HepG2 (cell line): ENCODE measurements at regions not wholly inside any gene's neighbourhood (a gene's known extent, or its start where the extent isn't known, plus 50 kb on each side); places are given as distances from the start of the nearest gene placed in this dataset.

Source experiments
- ATRX ChIP-seq: sonication (generic); formaldehyde crosslinking; IDR thresholded peaks from 2 replicates; pipeline ENCODE4 v1.4.0; 2020; ENCODE audit warnings: missing genetic modification reagents, borderline replicate concordance
- CBX1 ChIP-seq: IDR thresholded peaks from one replicate; pipeline ENCODE4 v1.6.1; 2016; ENCODE audit warnings: antibody characterized with exemption, low read depth
- CHD4 ChIP-seq: fragments of 200-600 bp; sonication (generic); IDR thresholded peaks from 2 replicates; pipeline ENCODE4 v1.7.0; 2017; ENCODE audit warnings: mild to moderate bottlenecking, low read length, borderline replicate concordance
- EZH2 ChIP-seq: conservative IDR thresholded peaks from 2 replicates; pipeline ENCODE4 v1.6.1; 2012; ENCODE audit warnings: mild to moderate bottlenecking, low read depth, low read length, moderate library complexity
- HOXA3 ChIP-seq: sonication (generic); formaldehyde crosslinking; IDR thresholded peaks from 2 replicates; pipeline ENCODE4 v1.5.0; 2020; ENCODE audit warnings: missing genetic modification reagents
- KLF9 ChIP-seq: IDR thresholded peaks from 2 replicates; pipeline ENCODE4 v1.6.1; 2016; ENCODE audit warnings: low read depth
- NFRKB ChIP-seq: fragments of 450-650 bp; IDR thresholded peaks from 2 replicates; pipeline ENCODE4 v1.6.1; 2017
- PRDM15 ChIP-seq: sonication (generic); formaldehyde crosslinking; IDR thresholded peaks from 2 replicates; pipeline ENCODE4 v1.4.0; 2020; ENCODE audit warnings: missing genetic modification reagents
- REL ChIP-seq: sonication (generic); formaldehyde crosslinking; conservative IDR thresholded peaks from 2 replicates; pipeline ENCODE4 v1.8.0; 2022; ENCODE audit warnings: mild to moderate bottlenecking, missing genetic modification reagents, moderate library complexity
- SNAI1 ChIP-seq: sonication (generic); formaldehyde crosslinking; IDR thresholded peaks from 2 replicates; pipeline ENCODE4 v1.5.0; 2020; ENCODE audit warnings: mild to moderate bottlenecking, missing genetic modification reagents, borderline replicate concordance
- SOX13 ChIP-seq, 3 experiments: fragments of 450-650 bp in 1 of 3; sonication (generic) in 1 of 3; formaldehyde crosslinking in 1 of 3; IDR thresholded peaks in 2 of 3; conservative IDR thresholded peaks in 1 of 3; 2 replicates each; pipeline versions ENCODE4 v1.5.0 to v1.6.1; 2016 to 2020; ENCODE audit warnings: antibody characterized with exemption in 1 of 3, mild to moderate bottlenecking in 1 of 3, missing compliant biosample characterization in 1 of 3, missing genetic modification reagents in 1 of 3, moderate library complexity in 1 of 3
- TERF1 ChIP-seq: sonication (generic); formaldehyde crosslinking; IDR thresholded peaks from 2 replicates; pipeline ENCODE4 v1.8.0; 2022; ENCODE audit warnings: mild to moderate bottlenecking, missing genetic modification reagents, moderate library complexity
- YY1 ChIP-seq: IDR thresholded peaks from 2 replicates; pipeline ENCODE4 v1.6.1; 2011; ENCODE audit warnings: low read length, low read depth, moderate library complexity, mild to moderate bottlenecking; ENCODE audit not compliant: insufficient read depth, insufficient replicate concordance
- ZBTB37 ChIP-seq: sonication (generic); formaldehyde crosslinking; IDR thresholded peaks from 2 replicates; pipeline ENCODE4 v1.4.0; 2020; ENCODE audit warnings: mild to moderate bottlenecking, missing genetic modification reagents
- ZFX ChIP-seq: sonication (generic); formaldehyde crosslinking; IDR thresholded peaks from 2 replicates; pipeline ENCODE4 v1.4.0; 2020; ENCODE audit warnings: mild to moderate bottlenecking, low read depth, missing genetic modification reagents, moderate library complexity
- ZNF282 ChIP-seq: fragments of 450-650 bp; IDR thresholded peaks from 2 replicates; pipeline ENCODE4 v1.6.1; 2018; ENCODE audit not compliant: partially characterized antibody
- ZNF296 ChIP-seq: sonication (generic); formaldehyde crosslinking; conservative IDR thresholded peaks from 2 replicates; pipeline ENCODE4 v1.5.0; 2020; ENCODE audit warnings: mild to moderate bottlenecking, missing genetic modification reagents
- ZNF605 ChIP-seq: sonication (generic); formaldehyde crosslinking; IDR thresholded peaks from 2 replicates; pipeline ENCODE4 v1.8.0; 2022; ENCODE audit warnings: mild to moderate bottlenecking, missing genetic modification reagents
- ZNF614 ChIP-seq: IDR thresholded peaks from 2 replicates; pipeline ENCODE4 v1.6.1; 2018; ENCODE audit warnings: missing biosample characterization, missing genetic modification reagents, inconsistent platforms, borderline replicate concordance
- ZNF7 ChIP-seq: IDR thresholded peaks from 2 replicates; pipeline ENCODE4 v1.6.1; 2016; ENCODE audit warnings: missing biosample characterization, missing genetic modification reagents
- ZNF788 ChIP-seq: sonication (generic); formaldehyde crosslinking; IDR thresholded peaks from 2 replicates; pipeline ENCODE4 v1.5.0; 2020; ENCODE audit warnings: mild to moderate bottlenecking, missing genetic modification reagents, borderline replicate concordance
- TF ChIP-seq, protein P1 (sequence below): sonication (generic); formaldehyde crosslinking; IDR thresholded peaks from 2 replicates; pipeline ENCODE4 v1.5.1; 2020; ENCODE audit warnings: missing genetic modification reagents, mild to moderate bottlenecking, borderline replicate concordance

GRCh38 chr13:48583859-48584311 is 51.0 kb upstream of the RCBTB2 start (continued):
- TF ChIP-seq ZNF605 (CRISPR knock-in tag) (no peak), ZNF296 (CRISPR knock-in tag) (no peak), ZBTB37 (no peak), REL (CRISPR knock-in tag) (no peak), EZH2 (no peak), ZNF282 (no peak), PRDM15 (CRISPR knock-in tag) (no peak), CHD4 (no peak), ZFX (CRISPR knock-in tag) (no peak), SOX13 (IDR thresholded peaks at IDR 0.05) (no peak), SOX13 (CRISPR knock-in tag; conservative IDR thresholded peaks at IDR 0.05 in 1 of 2, IDR thresholded peaks at IDR 0.05 in 1 of 2) (peak in 1 of 2 experiments; percentile 89; a peak in 2 of 4 replicates), CBX1 (no peak), SNAI1 (CRISPR knock-in tag) (no peak), TERF1 (CRISPR knock-in tag) (no peak), ATRX (no peak), ZNF7 (CRISPR knock-in tag) (no peak), HOXA3 (CRISPR knock-in tag) (no peak; the same call in 1 of the 2 replicates), YY1 (no peak), KLF9 (CRISPR knock-in tag) (no peak), ZNF788 (CRISPR knock-in tag) (no peak), NFRKB (no peak), ZNF614 (no peak)
- TF ChIP-seq, protein P1, sequence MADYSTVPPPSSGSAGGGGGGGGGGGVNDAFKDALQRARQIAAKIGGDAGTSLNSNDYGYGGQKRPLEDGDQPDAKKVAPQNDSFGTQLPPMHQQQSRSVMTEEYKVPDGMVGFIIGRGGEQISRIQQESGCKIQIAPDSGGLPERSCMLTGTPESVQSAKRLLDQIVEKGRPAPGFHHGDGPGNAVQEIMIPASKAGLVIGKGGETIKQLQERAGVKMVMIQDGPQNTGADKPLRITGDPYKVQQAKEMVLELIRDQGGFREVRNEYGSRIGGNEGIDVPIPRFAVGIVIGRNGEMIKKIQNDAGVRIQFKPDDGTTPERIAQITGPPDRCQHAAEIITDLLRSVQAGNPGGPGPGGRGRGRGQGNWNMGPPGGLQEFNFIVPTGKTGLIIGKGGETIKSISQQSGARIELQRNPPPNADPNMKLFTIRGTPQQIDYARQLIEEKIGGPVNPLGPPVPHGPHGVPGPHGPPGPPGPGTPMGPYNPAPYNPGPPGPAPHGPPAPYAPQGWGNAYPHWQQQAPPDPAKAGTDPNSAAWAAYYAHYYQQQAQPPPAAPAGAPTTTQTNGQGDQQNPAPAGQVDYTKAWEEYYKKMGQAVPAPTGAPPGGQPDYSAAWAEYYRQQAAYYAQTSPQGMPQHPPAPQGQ (CRISPR knock-in tag) = no peak
